A673 (cell line): ENCODE measurements at regions not wholly inside any gene's neighbourhood (a gene's known extent, or its start where the extent isn't known, plus 50 kb on each side); places are given as distances from the start of the nearest gene placed in this dataset.

Experiments used
- CTCF ChIP-seq: fragments of 300-800, 200-600 bp; sonication (generic); conservative IDR thresholded peaks from 2 replicates; pipeline ENCODE4 v1.5.1; 2017; ENCODE audit warnings: low read depth, mild to moderate bottlenecking, antibody characterized with exemption, low read length, moderate library complexity, mixed read lengths
- EZH2 ChIP-seq: fragments of 200-600 bp; sonication (generic); IDR thresholded peaks from 2 replicates; pipeline ENCODE4 v1.6.1; 2017; ENCODE audit warnings: borderline replicate concordance, low read depth, mild to moderate bottlenecking, mixed read lengths, antibody characterized with exemption, low read length; ENCODE audit not compliant: poor library complexity, severe bottlenecking

GRCh38 chr13:22758245-22758644 lies 422.5 kb upstream of the SGCG start:
- TF ChIP-seq CTCF = no peak
- no peak for TF ChIP-seq EZH2
